Ovary (tissue), 7 donors: ENCODE measurements at regions not wholly inside any gene's neighbourhood (a gene's known extent, or its start where the extent isn't known, plus 50 kb on each side); places are given as distances from the start of the nearest gene placed in this dataset.

Source experiments
- DNase-seq, 5 donors: peaks; one replicate each; pipeline ENCODE4 v3.0.0-alpha.2; 2019 to 2020
- H3K27ac ChIP-seq, 2 donors: fragments of 200-600 bp; one replicate each; pipeline versions ENCODE4 v1.5.1 to v1.8.0; 2019 to 2022
- H3K27me3 ChIP-seq: fragments of 200-600 bp; one replicate; pipeline ENCODE4 v1.8.0; 2022
- H3K36me3 ChIP-seq: fragments of 200-600 bp; sonication (generic); one replicate; pipeline ENCODE4 v1.5.1; 2019
- H3K4me1 ChIP-seq: one replicate; pipeline ENCODE4 v1.8.1; 2013; ENCODE audit warnings: mild to moderate bottlenecking, moderate library complexity; ENCODE audit not compliant: insufficient read depth
- H3K4me3 ChIP-seq: fragments of 200-600 bp; sonication (generic); one replicate; pipeline ENCODE4 v1.5.1; 2017
- H3K9me3 ChIP-seq, 2 donors: fragments of 200-600 bp in 1 of 2; sonication (generic) in 1 of 2; one replicate each; pipeline versions ENCODE4 v1.5.1 to v1.8.1; 2013 to 2019; ENCODE audit warnings: mild to moderate bottlenecking in 1 of 2, moderate library complexity in 1 of 2
- CTCF ChIP-seq, 3 donors: fragments of 450-650 bp in 2 of 3; fragments of 200-600 bp in 1 of 3; IDR thresholded peaks; one replicate each; pipeline versions ENCODE4 v1.5.1 to v1.8.0; 2016 to 2022; ENCODE audit warnings: antibody characterized with exemption in 3 of 3, mild to moderate bottlenecking in 1 of 3
- EP300 ChIP-seq: sonication (generic); formaldehyde crosslinking; IDR thresholded peaks from one replicate; pipeline ENCODE4 v1.6.1; 2017; ENCODE audit warnings: antibody characterized with exemption
- POLR2A ChIP-seq: fragments of 450-650 bp; IDR thresholded peaks from one replicate; pipeline ENCODE4 v1.6.1; 2017; ENCODE audit warnings: antibody characterized with exemption, mild to moderate bottlenecking, moderate library complexity
- WGBS, 3 donors: extraction: QIAGEN DNeasy Blood & Tissue Kit in 1 of 3; methylation state at CpG; one replicate each; pipeline versions ENCODE4 v1.1.5 to v1.1.7; 2013 to 2017; 5-methylcytosine and 5-hydroxymethylcytosine counted together
- intact Hi-C, 4 donors: fragments of 100-400 bp; cut with DNase I; formaldehyde crosslinking; loops; one replicate each; pipeline versions ENCODE4 v1.11.0 to v1.15.1; 2022 to 2023
- donor health status: DM: no; HTN: no; CAD: no; lungs with moderate emphysema.
- donor health status: DM: no; HTN: no; CAD: no.
- donor health status: Bipolar disorder and iron deficiency.
- donor health status: DM: no; HTN: no; CAD: no.
- donor health status: DM: yes; HTN: yes; CAD: no.

DNA sequence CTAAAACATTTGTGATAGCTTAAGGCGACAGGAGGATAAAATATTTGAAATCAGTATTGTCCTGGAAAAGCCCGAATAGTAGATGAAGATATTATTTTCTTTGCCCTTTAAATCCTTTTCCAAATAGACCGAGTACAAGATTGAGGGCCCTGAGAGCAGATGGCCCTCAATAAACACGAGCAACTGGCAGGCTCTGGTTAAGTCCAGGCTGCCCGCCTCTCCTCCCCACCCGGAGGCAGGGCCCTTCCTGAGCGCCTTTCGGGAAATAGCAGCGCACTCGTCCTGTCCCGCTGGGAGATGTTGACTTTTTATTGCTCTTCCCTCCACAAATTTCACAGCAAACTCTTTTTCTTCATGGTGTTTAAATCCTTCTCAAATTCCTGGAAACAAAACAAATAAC lies 50.8 kb upstream of the MAX start:
- H3K36me3 ChIP-seq: no peaks in the 10 kb centered on the region
- intact Hi-C loops: loop anchor here in 1 of 4 donors (5.0 to 10.0 kb wide), 2 partner anchors 51 to 168 kb away; partner anchors contain the start of genes FNTB and MAX
- H3K9me3 ChIP-seq: no peaks in the 10 kb centered on the region
- TF ChIP-seq EP300: no peak
- H3K27me3 ChIP-seq: no peaks in the 10 kb centered on the region
- H3K27ac ChIP-seq: peak overlapping the region in 1 of 2 donors; percentile 41
- no peak overlapping the region for H3K4me3 ChIP-seq
- WGBS, 3 donors: 10 to 36% (median 11%) methylated on average over 11 of the region's 11 CpGs
- peaks cover 4% of the 10 kb centered on the region for H3K4me1 ChIP-seq
- DNase-seq: peak; percentile 39 to 64 (median 46)

GRCh38 chr14:65156568-65157366 lies 54.5 kb upstream of the MAX start:
- Histone ChIP-seq H3K27me3 (no peaks in the 10 kb centered on the region), H3K36me3 (no peaks in the 10 kb centered on the region), H3K4me3 (no peak overlapping the region), H3K9me3 (no peaks in the 10 kb centered on the region), H3K27ac (peak overlapping the region in 1 of 2 donors; percentile 69), H3K4me1 (peaks cover 4% of the 10 kb centered on the region)
- 42 to 43% (median 42%) methylated on average over 15 of the region's 15 CpGs for WGBS, 3 donors
- DNase-seq: peak; percentile 45 to 74 (median 57)
- intact Hi-C loops: loop anchor here in 1 of 4 donors (10.0 kb wide), 1 partner anchor 172 kb away; the partner anchor contains the start of gene FNTB
- TF ChIP-seq EP300 (no peak), POLR2A (no peak), CTCF (IDR thresholded peaks at IDR 0.05) (no peak)

DNA sequence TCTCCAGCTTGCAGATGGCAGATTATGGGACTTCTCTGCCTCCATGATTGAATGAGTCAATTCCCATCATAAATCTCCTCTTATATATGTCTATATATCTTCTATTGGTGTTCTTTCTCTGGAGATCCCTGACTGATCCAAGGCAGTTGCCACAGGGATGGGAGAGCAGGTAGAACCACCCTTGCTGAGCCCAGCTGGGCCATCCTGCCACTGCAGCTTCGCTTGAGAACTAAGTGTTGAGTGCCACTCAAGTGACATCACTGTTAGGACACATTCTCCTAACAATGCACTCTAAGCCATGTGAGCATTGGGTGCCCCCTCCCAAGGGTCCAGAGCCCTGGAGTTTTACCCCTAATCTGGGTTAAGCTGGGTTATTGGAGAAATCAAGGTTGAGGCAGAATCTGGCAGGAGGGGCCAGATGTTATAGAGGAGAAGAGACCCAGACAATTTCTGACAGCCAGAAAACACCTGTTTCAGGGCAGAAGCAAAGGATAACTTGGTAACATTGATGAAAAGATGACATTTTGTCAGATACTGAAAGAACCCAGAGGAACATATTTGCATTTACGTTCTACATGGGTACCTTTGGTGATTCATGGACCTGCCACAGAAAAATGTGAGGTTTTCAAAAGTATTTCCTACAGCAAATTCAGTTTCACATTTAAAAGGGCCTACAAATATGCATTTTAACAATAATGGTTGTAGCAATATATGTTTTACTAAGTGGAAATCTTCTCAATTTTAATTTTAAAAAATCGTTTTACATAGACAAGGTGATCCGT lies 57.2 kb upstream of the MAX start:
- intact Hi-C loops: loop anchor here in 3 of 4 donors (10.0 kb wide), 3 partner anchors 175 to 665 kb away; partner anchors contain the start of genes FNTB (in 1 of the 3) and FUT8 (in 1 of the 3)
- Histone ChIP-seq H3K4me3 (no peak overlapping the region), H3K4me1 (peaks cover 4% of the 10 kb centered on the region), H3K36me3 (no peaks in the 10 kb centered on the region), H3K27ac (no peak overlapping the region), H3K9me3 (no peaks in the 10 kb centered on the region), H3K27me3 (no peaks in the 10 kb centered on the region)
- WGBS, 3 donors: 83 to 88% (median 88%) methylated on average over 4 of the region's 4 CpGs
- DNase-seq: no peak
- no peak for TF ChIP-seq POLR2A
- TF ChIP-seq CTCF (IDR thresholded peaks at IDR 0.05): no peak
- no peak for TF ChIP-seq EP300

DNA sequence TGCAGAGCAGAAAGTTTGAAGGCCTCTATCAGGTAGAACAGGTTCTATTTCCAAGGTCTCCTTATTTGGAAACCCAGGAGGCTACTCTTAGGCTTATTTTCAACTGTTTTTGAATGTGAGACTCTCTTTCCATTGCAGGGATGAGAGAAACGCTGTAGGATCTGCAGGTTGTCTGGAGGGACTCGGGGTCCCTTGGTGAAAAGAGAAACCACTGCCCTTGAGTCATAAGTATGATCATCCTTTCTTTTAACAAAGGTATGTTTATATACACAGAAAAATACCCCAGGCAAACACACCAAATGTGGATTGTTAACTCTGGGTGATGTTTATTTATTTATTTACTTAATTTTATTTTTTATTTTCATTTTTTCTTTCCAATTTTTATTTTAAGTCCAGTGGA lies 57.8 kb upstream of the MAX start:
- TF ChIP-seq CTCF (IDR thresholded peaks at IDR 0.05) (no peak), EP300 (no peak), POLR2A (no peak)
- H3K4me1 ChIP-seq: peaks cover 4% of the 10 kb centered on the region
- no peaks in the 10 kb centered on the region for H3K9me3 ChIP-seq
- no peak overlapping the region for H3K27ac ChIP-seq
- WGBS, 3 donors: 87 to 94% (median 89%) methylated on average over 2 of the region's 2 CpGs
- no peak overlapping the region for H3K4me3 ChIP-seq
- H3K36me3 ChIP-seq: no peaks in the 10 kb centered on the region
- intact Hi-C loops: loop anchor here in 2 of 4 donors (10.0 kb wide), 2 partner anchors 255 to 665 kb away; partner anchors contain the start of gene FUT8 (in 1 of the 2)
- H3K27me3 ChIP-seq: no peaks in the 10 kb centered on the region
- no peak for DNase-seq
